K562 (cell line): ENCODE measurements at regions not wholly inside any gene's neighbourhood (a gene's known extent, or its start where the extent isn't known, plus 50 kb on each side); places are given as distances from the start of the nearest gene placed in this dataset.

Experiments
- ATAC-seq: fragments of 200-7000 bp; cut with Tn5 transposase; 3 replicates; pipeline ENCODE4 v1.9.1; 2020; ENCODE audit warnings: moderate library complexity
- BruUV-seq: library from RNA; stranded (reverse); fragments of 400-500 nt; replicated peaks from 2 replicates; lab custom pipeline; 2021; lab: Mats Ljungman, UMichigan
- CTCF ChIA-PET: fragments of 300-600 bp; formaldehyde crosslinking; extraction: SDS; loops from one replicate; lab custom pipeline; 2021; ENCODE audit warnings: low intra/inter-chr PET ratio; lab: Yijun Ruan, JAX
- POLR2A ChIA-PET: fragments of 300-600, 350-650 bp; sonication (Branson Sonifier 250); formaldehyde crosslinking; extraction: SDS; loops from one replicate; lab custom pipeline; 2021; ENCODE audit warnings: antibody characterized with exemption, inconsistent platforms; lab: Yijun Ruan, JAX
- DNase-seq, 4 experiments: peaks; one replicate each; pipeline versions ENCODE4 v3.0.0 to v3.0.0-alpha.2; 2011 to 2018; ENCODE audit warnings: low spot score in 3 of 4, mixed read lengths in 3 of 4; ENCODE audit errors: extremely low read depth in 1 of 4
- FAIRE-seq: peaks from 2 replicates; lab custom pipeline; 2011; peaks lifted over from hg19 to GRCh38; lab: Jason Lieb, UNC
- H2AFZ ChIP-seq: 2 replicates; pipeline ENCODE4 v1.6.0; 2011; ENCODE audit warnings: low read depth, low read length, control low read depth, inconsistent platforms
- H3K27ac ChIP-seq: fragments of 200-600 bp; 3 replicates; pipeline ENCODE4 v1.8.0; 2011; ENCODE audit warnings: low read depth, mild to moderate bottlenecking, control low read depth, inconsistent platforms, low read length, moderate library complexity, mixed read lengths; ENCODE audit errors: extremely low read depth
- H3K27me3 ChIP-seq, 2 experiments: fragments of 300-600 bp in 1 of 2; 2 replicates in 1 of 2; 3 replicates in 1 of 2; pipeline versions ENCODE4 v1.6.0 to v1.8.0; 2011; ENCODE audit warnings: inconsistent platforms in 2 of 2, low read length in 2 of 2, mild to moderate bottlenecking in 1 of 2, mixed read lengths in 1 of 2, moderate library complexity in 1 of 2; ENCODE audit not compliant: control insufficient read depth in 2 of 2, insufficient read depth in 2 of 2
- H3K36me3 ChIP-seq: fragments of 300-600 bp; 3 replicates; pipeline ENCODE4 v1.8.0; 2011; ENCODE audit warnings: mild to moderate bottlenecking, low read length, inconsistent platforms; ENCODE audit not compliant: control insufficient read depth, insufficient read depth
- H3K4me1 ChIP-seq, 2 experiments: fragments of 200-600 bp in 1 of 2; replicated peaks in 1 of 2; 2 replicates in 1 of 2; 3 replicates in 1 of 2; pipeline versions ENCODE4 v1.5.1 to v1.8.0; 2011; ENCODE audit warnings: inconsistent platforms in 2 of 2, low read length in 2 of 2, mild to moderate bottlenecking in 1 of 2, mixed read lengths in 1 of 2, moderate library complexity in 1 of 2; ENCODE audit not compliant: control insufficient read depth in 2 of 2, insufficient read depth in 2 of 2
- H3K4me2 ChIP-seq: 2 replicates; pipeline ENCODE4 v1.6.1; 2011; ENCODE audit warnings: low read length, control low read depth, inconsistent platforms, mixed read lengths; ENCODE audit not compliant: insufficient read depth
- H3K4me3 ChIP-seq: fragments of 200-600 bp; sonication (generic), shearing (Covaris generic); 2 replicates; pipeline ENCODE4 v1.5.1; 2016; ENCODE audit warnings: control low read depth, inconsistent platforms
- H3K79me2 ChIP-seq: fragments of 200-600 bp; 3 replicates; pipeline ENCODE4 v1.8.0; 2011; ENCODE audit warnings: low read length, inconsistent platforms; ENCODE audit not compliant: control insufficient read depth, insufficient read depth
- H3K9ac ChIP-seq, 2 experiments: 2 replicates each; pipeline versions ENCODE4 v1.6.0 to v1.6.1; 2011; ENCODE audit warnings: low read depth in 2 of 2, low read length in 2 of 2, control low read depth in 1 of 2, inconsistent platforms in 1 of 2, mild to moderate bottlenecking in 1 of 2, mixed read lengths in 1 of 2; ENCODE audit not compliant: insufficient read depth in 1 of 2
- H3K9me1 ChIP-seq: one replicate; pipeline ENCODE4 v1.6.0; 2011; ENCODE audit warnings: inconsistent platforms, mild to moderate bottlenecking, low read length, moderate library complexity; ENCODE audit not compliant: control insufficient read depth, insufficient read depth
- H3K9me3 ChIP-seq: replicated peaks from 2 replicates; pipeline ENCODE4 v1.5.1; 2011; ENCODE audit warnings: low read depth, low read length, inconsistent platforms; ENCODE audit not compliant: control insufficient read depth, insufficient read depth
- H4K20me1 ChIP-seq: replicated peaks from 2 replicates; pipeline ENCODE4 v1.6.1; 2011; ENCODE audit warnings: low read length, inconsistent platforms, mixed read lengths; ENCODE audit not compliant: control insufficient read depth, insufficient read depth
- BRCA1 ChIP-seq, 2 experiments: fragments of 450-650 bp in 1 of 2; sonication (generic) in 1 of 2; formaldehyde crosslinking in 1 of 2; IDR thresholded peaks; 2 replicates each; pipeline versions ENCODE4 v1.5.0 to v1.6.1; 2017 to 2020; ENCODE audit warnings: mild to moderate bottlenecking in 1 of 2, missing genetic modification reagents in 1 of 2
- CBFA2T3 ChIP-seq: fragments of 450-650 bp; IDR thresholded peaks from 2 replicates; pipeline ENCODE4 v1.6.1; 2017
- L3MBTL2 ChIP-seq: fragments of 450-650 bp; IDR thresholded peaks from 2 replicates; pipeline ENCODE4 v1.6.1; 2016; ENCODE audit warnings: mild to moderate bottlenecking, moderate library complexity
- NCOA6 ChIP-seq: fragments of 450-650 bp; IDR thresholded peaks from 2 replicates; pipeline ENCODE4 v1.6.1; 2017; ENCODE audit warnings: mild to moderate bottlenecking
- NEUROD1 ChIP-seq: fragments of 150-350 bp; IDR thresholded peaks from 2 replicates; pipeline ENCODE4 v1.6.1; 2014; ENCODE audit warnings: borderline replicate concordance, low read length, low read depth; ENCODE audit not compliant: partially characterized antibody
- RNF219 ChIP-seq: fragments of 250-450 bp; sonication (Bioruptor Pico); IDR thresholded peaks from 2 replicates; pipeline ENCODE4 v1.5.0; 2022; ENCODE audit warnings: mild to moderate bottlenecking
- TBP ChIP-seq: optimal IDR thresholded peaks from 2 replicates; pipeline ENCODE3; 2011; ENCODE audit warnings: low read depth, low read length, improper control_type of control experiment
- ZFX ChIP-seq: sonication (generic); formaldehyde crosslinking; IDR thresholded peaks from 2 replicates; pipeline ENCODE4 v1.8.0; 2022; ENCODE audit warnings: mild to moderate bottlenecking, missing genetic modification reagents, moderate library complexity
- ZMIZ1 ChIP-seq, 2 experiments: fragments of 150-350 bp in 1 of 2; IDR thresholded peaks; 2 replicates each; pipeline ENCODE4 v1.6.1; 2012 to 2016; ENCODE audit warnings: low read depth in 2 of 2, low read length in 2 of 2, mild to moderate bottlenecking in 1 of 2, moderate library complexity in 1 of 2
- ZNF274 ChIP-seq: IDR thresholded peaks from 2 replicates; pipeline ENCODE4 v1.6.1; 2011; ENCODE audit warnings: low read depth, mild to moderate bottlenecking, low read length, moderate library complexity, borderline replicate concordance
- ZNF324 ChIP-seq: fragments of 250-450 bp; sonication (Bioruptor Pico); IDR thresholded peaks from 2 replicates; pipeline ENCODE4 v1.4.0; 2020; ENCODE audit warnings: mild to moderate bottlenecking
- ZNF384 ChIP-seq: IDR thresholded peaks from 2 replicates; pipeline ENCODE4 v1.6.1; 2012; ENCODE audit warnings: low read depth, low read length, improper control_type of control experiment
- ZNF589 ChIP-seq: fragments of 200-800 bp; sonication (Bioruptor generic); IDR thresholded peaks from 2 replicates; pipeline ENCODE4 v1.6.1; 2016; ENCODE audit warnings: low read depth, missing genetic modification characterization, missing compliant biosample characterization
- ZNF77 ChIP-seq: fragments of 250-450 bp; sonication (Bioruptor Pico); IDR thresholded peaks from 2 replicates; pipeline ENCODE4 v1.5.0; 2020
- WGBS: fragments of 100-300 bp; shearing (Covaris generic); methylation state at CpG from one replicate; pipeline ENCODE4 v1.1.6; 2016; ENCODE audit warnings: low coverage, mixed read lengths; ENCODE audit not compliant: insufficient coverage; ENCODE audit errors: missing lambda C conversion rate; 5-methylcytosine and 5-hydroxymethylcytosine counted together
- in situ Hi-C: fragments of 300-500 bp; cut with MboI; formaldehyde crosslinking; loops from 4 replicates; pipeline ENCODE4 v1.15.0; 2018; ENCODE audit warnings: inconsistent platforms, mixed read lengths
- intact Hi-C: fragments of 100-400 bp; cut with micrococcal nuclease; formaldehyde crosslinking; loops from 2 replicates; pipeline ENCODE4 v1.14.2; 2022
- TF ChIP-seq, protein P1 (sequence below): sonication (generic); formaldehyde crosslinking; IDR thresholded peaks from 2 replicates; pipeline ENCODE4 v1.8.0; 2022; ENCODE audit warnings: mild to moderate bottlenecking, low read depth, missing genetic modification reagents

DNA sequence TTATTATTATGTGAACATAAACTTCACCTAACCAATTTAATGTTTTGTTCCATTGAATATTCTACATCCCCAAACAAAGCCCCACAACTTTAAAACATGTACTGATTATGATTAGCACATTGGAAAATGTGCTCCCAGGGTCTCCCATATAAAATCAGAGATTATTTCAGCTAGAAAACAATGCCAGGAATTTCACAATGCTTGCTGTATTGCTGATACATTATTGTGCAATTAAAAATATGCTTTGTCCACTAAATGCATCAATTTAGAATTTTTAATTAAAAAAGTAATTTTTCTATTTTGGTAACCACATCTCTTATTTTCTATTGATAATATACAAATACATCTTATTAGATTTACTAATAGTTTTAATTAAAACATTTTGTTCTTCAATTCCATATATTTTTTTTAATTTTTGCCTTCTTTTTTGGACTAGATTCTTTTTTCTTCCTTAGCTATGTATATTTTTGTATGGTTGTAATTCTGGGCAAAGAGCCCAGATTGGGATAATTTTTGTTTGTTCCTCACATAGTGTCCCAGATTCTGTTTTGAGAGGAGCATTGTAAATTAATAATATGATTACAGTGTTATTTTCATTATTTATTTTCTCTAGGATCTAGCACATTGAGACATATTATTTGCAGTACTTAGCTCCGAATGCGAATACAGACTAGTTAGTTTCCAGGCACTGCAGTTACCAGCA lies 241.5 kb upstream of the CDH18 start (continued):
- TF ChIP-seq ZMIZ1 (IDR thresholded peaks at IDR 0.05; ENCODE audit: low read depth in 2 of 2, low read length in 2 of 2) (no peak), BRCA1 (IDR thresholded peaks at IDR 0.05) (no peak), BRCA1 (CRISPR knock-in tag; IDR thresholded peaks at IDR 0.05) (no peak)

DNA sequence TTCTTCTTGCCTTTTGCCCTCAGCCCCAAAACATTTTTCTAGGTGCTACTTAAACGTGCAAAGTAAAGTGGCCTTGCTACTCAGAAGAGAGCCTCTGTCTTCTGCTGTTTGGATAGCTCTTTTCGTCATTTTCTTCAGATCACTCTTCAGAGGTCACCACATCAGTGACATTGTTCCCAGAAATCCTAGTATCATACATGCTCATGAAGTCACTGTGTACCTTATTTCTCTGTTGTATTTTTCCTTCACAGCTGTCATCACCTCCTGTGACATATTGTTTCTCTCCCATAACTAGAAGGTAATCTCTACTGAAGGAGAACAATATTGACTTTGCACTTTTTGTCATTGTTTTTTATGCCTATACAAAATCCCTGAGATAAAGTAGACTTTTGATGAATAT lies 237.0 kb upstream of the CDH18 start:
- CTCF ChIA-PET: no interaction called here
- TF ChIP-seq ZNF384 (no peak), ZNF77 (CRISPR knock-in tag) (no peak), ZNF324 (no peak), RNF219 (CRISPR knock-in tag) (no peak), ZNF589 (CRISPR knock-in tag) (no peak), ZFX (CRISPR knock-in tag) (no peak), TBP (no peak), L3MBTL2 (no peak), ZNF274 (no peak), CBFA2T3 (no peak), NEUROD1 (no peak), NCOA6 (no peak)
- TF ChIP-seq, protein P1, sequence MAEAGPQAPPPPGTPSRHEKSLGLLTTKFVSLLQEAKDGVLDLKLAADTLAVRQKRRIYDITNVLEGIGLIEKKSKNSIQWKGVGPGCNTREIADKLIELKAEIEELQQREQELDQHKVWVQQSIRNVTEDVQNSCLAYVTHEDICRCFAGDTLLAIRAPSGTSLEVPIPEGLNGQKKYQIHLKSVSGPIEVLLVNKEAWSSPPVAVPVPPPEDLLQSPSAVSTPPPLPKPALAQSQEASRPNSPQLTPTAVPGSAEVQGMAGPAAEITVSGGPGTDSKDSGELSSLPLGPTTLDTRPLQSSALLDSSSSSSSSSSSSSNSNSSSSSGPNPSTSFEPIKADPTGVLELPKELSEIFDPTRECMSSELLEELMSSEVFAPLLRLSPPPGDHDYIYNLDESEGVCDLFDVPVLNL (CRISPR knock-in tag): no peak

More for the DNA sequence above, 237.0 kb upstream of the CDH18 start:
- no peak overlapping the region for H3K4me3 ChIP-seq
- intact Hi-C loops (no loop called here), in situ Hi-C loops (no loop called here)
- no TSS peak for BruUV-seq
- ATAC-seq: no peak
- no peaks in the 10 kb centered on the region; the same call in 1 of the 2 replicates for H3K9me3 ChIP-seq
- H3K9ac ChIP-seq: no peak overlapping the region
- no peak overlapping the region for H3K4me2 ChIP-seq
- no peaks in the 10 kb centered on the region for H3K4me1 ChIP-seq
- POLR2A ChIA-PET: interaction anchor here (0.7 kb wide), 1 partner anchor 233 kb away, joined by 3 read pairs; no protein-coding TSS in a partner anchor
- no peak overlapping the region for H3K27ac ChIP-seq
- WGBS: 0% methylated on average over 2 of the region's 2 CpGs
- no peak overlapping the region for H2AFZ ChIP-seq
- no peak for DNase-seq
- no peaks in the 10 kb centered on the region for H3K27me3 ChIP-seq
- no peaks in the 10 kb centered on the region for H3K79me2 ChIP-seq
- no peaks in the 10 kb centered on the region for H4K20me1 ChIP-seq
- no peak for FAIRE-seq
- no peaks in the 10 kb centered on the region for H3K9me1 ChIP-seq
- no peaks in the 10 kb centered on the region for H3K36me3 ChIP-seq
